PFSK-1 (cell line): ENCODE measurements at regions not wholly inside any gene's neighbourhood (a gene's known extent, or its start where the extent isn't known, plus 50 kb on each side); places are given as distances from the start of the nearest gene placed in this dataset.

Experiments used
- FOXP2 ChIP-seq: optimal IDR thresholded peaks from 2 replicates; pipeline ENCODE3; 2011; ENCODE audit warnings: borderline replicate concordance, control low read depth, inconsistent platforms; ENCODE audit not compliant: insufficient read depth; ENCODE audit errors: extremely low read length, extremely low read depth
- POLR2AphosphoS5 ChIP-seq: IDR thresholded peaks from 2 replicates; pipeline ENCODE4 v1.6.1; 2012; ENCODE audit warnings: low read depth, mild to moderate bottlenecking, control low read depth, low read length, moderate library complexity
- SIN3A ChIP-seq: IDR thresholded peaks from 2 replicates; pipeline ENCODE4 v1.6.1; 2012; ENCODE audit warnings: mild to moderate bottlenecking, low read length, moderate library complexity, borderline replicate concordance; ENCODE audit not compliant: insufficient read depth
- TAF1 ChIP-seq: IDR thresholded peaks from 2 replicates; pipeline ENCODE4 v1.6.1; 2012; ENCODE audit warnings: low read length, control low read depth, borderline replicate concordance; ENCODE audit not compliant: insufficient read depth
- TF ChIP-seq, protein P1 (sequence below), 2 experiments: IDR thresholded peaks; 2 replicates each; pipeline versions ENCODE4 v1.6.1 to v1.8.0; 2011 to 2012; ENCODE audit warnings: low read depth in 2 of 2, low read length in 2 of 2, control low read depth in 1 of 2, inconsistent platforms in 1 of 2, mild to moderate bottlenecking in 1 of 2, moderate library complexity in 1 of 2; ENCODE audit not compliant: insufficient read depth in 1 of 2

DNA sequence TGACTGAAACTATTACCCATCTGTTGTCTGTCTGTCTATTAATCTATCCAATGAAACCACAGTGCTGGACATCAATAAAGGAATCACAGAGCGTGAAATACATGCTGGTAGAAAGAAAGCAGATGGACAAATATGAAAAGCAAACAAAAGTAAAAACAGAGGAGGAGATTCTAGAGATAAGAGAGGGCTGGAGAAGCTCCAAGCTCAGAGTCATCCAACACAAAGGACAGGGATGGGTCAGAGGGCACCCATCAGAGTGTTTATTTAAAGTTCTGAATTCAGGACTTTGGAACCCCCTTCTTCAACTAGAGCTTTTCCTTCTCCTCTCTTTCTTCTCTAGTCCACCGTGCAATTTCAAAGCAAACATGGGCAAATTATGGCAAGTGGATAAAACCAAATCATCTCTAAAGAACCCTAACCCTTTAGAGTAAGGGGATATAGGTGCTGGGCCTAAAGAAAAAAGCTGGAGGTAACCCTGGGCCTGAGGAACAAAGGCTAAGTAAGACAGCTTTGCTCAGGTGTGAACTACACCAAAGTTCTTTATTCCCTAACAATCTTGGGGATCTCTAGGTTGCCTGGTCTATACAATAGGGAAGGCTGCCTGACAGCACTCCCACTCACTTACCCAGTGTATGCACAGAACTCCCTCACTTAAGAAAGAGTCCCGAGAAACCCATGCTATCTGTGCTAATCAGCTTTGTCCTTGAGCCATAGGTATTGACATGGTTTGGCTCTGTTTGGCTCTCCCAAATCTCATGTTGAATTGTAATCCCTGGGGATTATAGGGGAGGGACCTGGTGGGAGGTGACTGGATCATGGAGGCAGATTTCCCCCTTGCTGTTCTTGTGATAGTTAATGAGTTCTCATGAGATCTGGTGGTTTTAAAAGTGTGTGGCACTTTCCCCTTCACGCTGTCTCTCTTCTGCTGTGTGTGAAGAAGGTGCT lies 97.0 kb downstream of the BAMBI start:
- TF ChIP-seq TAF1, result no peak
- no peak for TF ChIP-seq SIN3A
- no peak for TF ChIP-seq POLR2AphosphoS5
- TF ChIP-seq, protein P1, sequence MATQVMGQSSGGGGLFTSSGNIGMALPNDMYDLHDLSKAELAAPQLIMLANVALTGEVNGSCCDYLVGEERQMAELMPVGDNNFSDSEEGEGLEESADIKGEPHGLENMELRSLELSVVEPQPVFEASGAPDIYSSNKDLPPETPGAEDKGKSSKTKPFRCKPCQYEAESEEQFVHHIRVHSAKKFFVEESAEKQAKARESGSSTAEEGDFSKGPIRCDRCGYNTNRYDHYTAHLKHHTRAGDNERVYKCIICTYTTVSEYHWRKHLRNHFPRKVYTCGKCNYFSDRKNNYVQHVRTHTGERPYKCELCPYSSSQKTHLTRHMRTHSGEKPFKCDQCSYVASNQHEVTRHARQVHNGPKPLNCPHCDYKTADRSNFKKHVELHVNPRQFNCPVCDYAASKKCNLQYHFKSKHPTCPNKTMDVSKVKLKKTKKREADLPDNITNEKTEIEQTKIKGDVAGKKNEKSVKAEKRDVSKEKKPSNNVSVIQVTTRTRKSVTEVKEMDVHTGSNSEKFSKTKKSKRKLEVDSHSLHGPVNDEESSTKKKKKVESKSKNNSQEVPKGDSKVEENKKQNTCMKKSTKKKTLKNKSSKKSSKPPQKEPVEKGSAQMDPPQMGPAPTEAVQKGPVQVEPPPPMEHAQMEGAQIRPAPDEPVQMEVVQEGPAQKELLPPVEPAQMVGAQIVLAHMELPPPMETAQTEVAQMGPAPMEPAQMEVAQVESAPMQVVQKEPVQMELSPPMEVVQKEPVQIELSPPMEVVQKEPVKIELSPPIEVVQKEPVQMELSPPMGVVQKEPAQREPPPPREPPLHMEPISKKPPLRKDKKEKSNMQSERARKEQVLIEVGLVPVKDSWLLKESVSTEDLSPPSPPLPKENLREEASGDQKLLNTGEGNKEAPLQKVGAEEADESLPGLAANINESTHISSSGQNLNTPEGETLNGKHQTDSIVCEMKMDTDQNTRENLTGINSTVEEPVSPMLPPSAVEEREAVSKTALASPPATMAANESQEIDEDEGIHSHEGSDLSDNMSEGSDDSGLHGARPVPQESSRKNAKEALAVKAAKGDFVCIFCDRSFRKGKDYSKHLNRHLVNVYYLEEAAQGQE (IDR thresholded peaks at IDR 0.05; ENCODE audit: insufficient read depth in 1 of 2, low read depth in 2 of 2, low read length in 2 of 2), result no peak
- no peak for TF ChIP-seq FOXP2
